HFFc6 (cell line): ENCODE measurements at regions not wholly inside any gene's neighbourhood (a gene's known extent, or its start where the extent isn't known, plus 50 kb on each side); places are given as distances from the start of the nearest gene placed in this dataset.

Source experiments
- DNase-seq: peaks from one replicate; pipeline ENCODE4 v3.0.0-alpha.2; 2018
- H3K27ac Mint-ChIP-seq: 2 replicates; pipeline ENCODE4 v1.8.0; 2020; ENCODE audit warnings: mild to moderate bottlenecking, mixed read lengths
- H3K27me3 Mint-ChIP-seq: 2 replicates; pipeline ENCODE4 v1.8.0; 2021; ENCODE audit warnings: mild to moderate bottlenecking, moderate library complexity, mixed read lengths; ENCODE audit not compliant: insufficient read depth
- H3K36me3 Mint-ChIP-seq: 2 replicates; pipeline ENCODE4 v1.8.0; 2021; ENCODE audit warnings: low read depth, mixed read lengths
- H3K4me1 Mint-ChIP-seq: 2 replicates; pipeline ENCODE4 v1.8.0; 2020; ENCODE audit warnings: low read depth, mixed read lengths
- H3K4me3 Mint-ChIP-seq: 2 replicates; pipeline ENCODE4 v1.8.0; 2020; ENCODE audit warnings: mild to moderate bottlenecking, moderate library complexity, mixed read lengths
- H3K9me3 Mint-ChIP-seq: 2 replicates; pipeline ENCODE4 v1.8.0; 2020; ENCODE audit warnings: mild to moderate bottlenecking, mixed read lengths
- CTCF ChIP-seq: fragments of 200-600 bp; sonication (generic); IDR thresholded peaks from 2 replicates; pipeline ENCODE4 v1.5.0; 2021; ENCODE audit warnings: antibody characterized with exemption, mild to moderate bottlenecking

GRCh38 chr15:35931799-35932341 lies 385.9 kb upstream of the DPH6 start:
- Mint-ChIP-seq H3K27ac (no peak overlapping the region), H3K27me3 (no peaks in the 10 kb centered on the region; the same call in 1 of the 2 replicates), H3K36me3 (no peaks in the 10 kb centered on the region), H3K4me3 (no peak overlapping the region), H3K9me3 (no peaks in the 10 kb centered on the region), H3K4me1 (no peaks in the 10 kb centered on the region)
- no peak for DNase-seq
- no peak for TF ChIP-seq CTCF

GRCh38 chr15:35932531-35932930 lies 386.6 kb upstream of the DPH6 start:
- no peak overlapping the region for H3K4me3 Mint-ChIP-seq
- no peak overlapping the region for H3K27ac Mint-ChIP-seq
- no peaks in the 10 kb centered on the region for H3K4me1 Mint-ChIP-seq
- H3K9me3 Mint-ChIP-seq = no peaks in the 10 kb centered on the region
- TF ChIP-seq CTCF = no peak
- DNase-seq = no peak
- no peaks in the 10 kb centered on the region; the same call in 1 of the 2 replicates for H3K27me3 Mint-ChIP-seq
- no peaks in the 10 kb centered on the region for H3K36me3 Mint-ChIP-seq

GRCh38 chr15:35933531-35933930 lies 387.6 kb upstream of the DPH6 start:
- Mint-ChIP-seq H3K4me3 (no peak overlapping the region), H3K27ac (no peak overlapping the region), H3K9me3 (no peaks in the 10 kb centered on the region), H3K27me3 (no peaks in the 10 kb centered on the region; the same call in 1 of the 2 replicates), H3K4me1 (no peaks in the 10 kb centered on the region), H3K36me3 (no peaks in the 10 kb centered on the region)
- no peak for DNase-seq
- TF ChIP-seq CTCF = no peak

GRCh38 chr15:35934383-35935049 lies 388.6 kb upstream of the DPH6 start:
- H3K4me1 Mint-ChIP-seq = no peaks in the 10 kb centered on the region
- H3K27ac Mint-ChIP-seq = no peak overlapping the region

GRCh38 chr15:35936284-35936683 lies 390.3 kb upstream of the DPH6 start:
- Mint-ChIP-seq H3K9me3 (no peaks in the 10 kb centered on the region), H3K4me1 (no peaks in the 10 kb centered on the region), H3K27me3 (no peaks in the 10 kb centered on the region; the same call in 1 of the 2 replicates), H3K27ac (no peak overlapping the region), H3K36me3 (no peaks in the 10 kb centered on the region), H3K4me3 (no peak overlapping the region)
- TF ChIP-seq CTCF = no peak
- no peak for DNase-seq

More at GRCh38 chr15:35934383-35935049, 388.6 kb upstream of the DPH6 start:
- no peak for TF ChIP-seq CTCF
- H3K9me3 Mint-ChIP-seq = no peaks in the 10 kb centered on the region
- DNase-seq = no peak
- H3K27me3 Mint-ChIP-seq = no peaks in the 10 kb centered on the region; the same call in 1 of the 2 replicates
- no peak overlapping the region for H3K4me3 Mint-ChIP-seq
- H3K36me3 Mint-ChIP-seq = no peaks in the 10 kb centered on the region
